Transverse colon (tissue), 4 donors: ENCODE measurements at regions not wholly inside any gene's neighbourhood (a gene's known extent, or its start where the extent isn't known, plus 50 kb on each side); places are given as distances from the start of the nearest gene placed in this dataset.

Experiments
- DNase-seq: peaks from one replicate; pipeline ENCODE4 v3.0.0-alpha.2; 2019
- H3K27ac ChIP-seq, 4 donors: fragments of 200-600 bp; sonication (generic); 2 replicates each; pipeline ENCODE4 v1.5.1; 2016 to 2018; ENCODE audit warnings: inconsistent platforms in 4 of 4
- H3K27me3 ChIP-seq: fragments of 200-600 bp; sonication (generic); 2 replicates; pipeline ENCODE4 v1.5.1; 2017; ENCODE audit warnings: inconsistent platforms
- H3K36me3 ChIP-seq, 4 donors: fragments of 200-600 bp; sonication (generic); 2 replicates each; pipeline ENCODE4 v1.5.1; 2017 to 2019; ENCODE audit warnings: inconsistent platforms in 4 of 4
- H3K4me1 ChIP-seq, 4 donors: fragments of 200-600 bp; sonication (generic); 2 replicates each; pipeline ENCODE4 v1.5.1; 2017 to 2020; ENCODE audit warnings: inconsistent platforms in 4 of 4
- H3K4me3 ChIP-seq, 4 donors: fragments of 200-600 bp; sonication (generic); 1 replicate in 1 of 4; 2 replicates in 3 of 4; pipeline versions ENCODE4 v1.5.1 to v1.6.1; 2017 to 2019; ENCODE audit warnings: inconsistent platforms in 4 of 4
- H3K9me3 ChIP-seq, 2 donors: fragments of 200-600 bp; sonication (generic); 2 replicates each; pipeline ENCODE4 v1.5.1; 2017 to 2019; ENCODE audit warnings: inconsistent platforms in 2 of 2
- EP300 ChIP-seq: sonication (generic); formaldehyde crosslinking; IDR thresholded peaks from one replicate; pipeline ENCODE4 v1.6.1; 2017; ENCODE audit warnings: antibody characterized with exemption, low read depth
- POLR2A ChIP-seq: fragments of 450-650 bp; IDR thresholded peaks from one replicate; pipeline ENCODE4 v1.6.1; 2016; ENCODE audit warnings: antibody characterized with exemption, mild to moderate bottlenecking, moderate library complexity
- POLR2AphosphoS5 ChIP-seq, 3 donors: sonication (generic); formaldehyde crosslinking; IDR thresholded peaks; one replicate each; pipeline ENCODE4 v1.6.1; 2016; ENCODE audit warnings: antibody characterized with exemption in 3 of 3
- WGBS, 2 donors: methylation state at CpG; one replicate each; pipeline ENCODE4 v1.1.5; 2018; ENCODE audit warnings: low coverage in 1 of 2; 5-methylcytosine and 5-hydroxymethylcytosine counted together
- in situ Hi-C, 4 donors: fragments of 200-750 bp; cut with MboI; loops; one replicate each; pipeline versions ENCODE4 v1.15.0 to v1.15.1; 2017; ENCODE audit warnings: low sequenced_read_pairs in 3 of 4, low pct_ligation_motif_present in 1 of 4, low pct_unique_long_range_greater_than_20kb in 1 of 4
- intact Hi-C: fragments of 100-400 bp; cut with DNase I; formaldehyde crosslinking; loops from one replicate; pipeline ENCODE4 v1.15.1; 2023; ENCODE audit warnings: low total_unique reads
- TF ChIP-seq, protein P1 (sequence below), 5 experiments: fragments of 200-600 bp in 3 of 5; fragments of 450-650 bp in 2 of 5; sonication (generic) in 3 of 5; IDR thresholded peaks; 1 replicate in 2 of 5; 2 replicates in 3 of 5; pipeline ENCODE4 v1.5.1; 2016 to 2017; ENCODE audit warnings: antibody characterized with exemption in 5 of 5, inconsistent platforms in 3 of 5, mild to moderate bottlenecking in 2 of 5, moderate library complexity in 1 of 5

DNA sequence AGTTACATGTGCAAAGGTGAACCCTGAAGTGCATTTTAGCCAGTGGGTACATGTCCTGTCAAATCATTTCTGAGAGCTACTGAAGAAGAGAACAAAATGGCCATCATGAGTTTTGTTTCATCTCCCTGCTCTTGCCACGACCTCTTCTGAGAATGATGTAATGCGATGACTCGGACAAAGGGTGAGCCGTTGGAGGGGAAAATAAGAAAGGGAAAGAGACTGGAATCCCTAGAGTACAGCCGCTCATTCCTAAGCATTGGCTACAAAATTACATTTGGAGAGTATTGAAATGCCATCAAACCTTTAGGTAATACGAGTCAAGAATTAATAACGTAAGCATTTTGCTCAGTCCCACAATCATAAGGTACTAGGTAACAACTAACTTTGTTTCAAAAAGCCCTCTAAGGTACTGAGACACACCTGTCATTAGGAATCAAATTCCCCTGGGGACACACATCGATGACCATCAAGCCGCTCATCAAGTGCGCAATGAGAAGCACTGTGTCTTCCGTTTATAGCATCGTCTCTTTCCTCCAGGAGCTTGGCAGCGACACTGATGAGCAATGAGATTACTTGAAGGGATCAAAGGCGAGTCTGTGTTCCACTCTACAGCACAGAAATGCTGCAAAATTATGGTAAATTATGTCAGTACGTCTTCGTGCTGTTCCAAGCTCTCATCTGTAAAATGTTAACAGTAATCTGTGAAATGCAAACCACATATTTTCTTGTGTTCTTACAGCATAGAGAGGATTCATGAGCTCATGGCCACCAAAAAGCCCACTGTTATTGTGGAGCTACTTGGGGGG, 97.3 kb upstream of the PIEZO2 start:
- no peak overlapping the region for H3K27ac ChIP-seq
- in situ Hi-C loops = no loop called here
- intact Hi-C loops = no loop called here

DNA sequence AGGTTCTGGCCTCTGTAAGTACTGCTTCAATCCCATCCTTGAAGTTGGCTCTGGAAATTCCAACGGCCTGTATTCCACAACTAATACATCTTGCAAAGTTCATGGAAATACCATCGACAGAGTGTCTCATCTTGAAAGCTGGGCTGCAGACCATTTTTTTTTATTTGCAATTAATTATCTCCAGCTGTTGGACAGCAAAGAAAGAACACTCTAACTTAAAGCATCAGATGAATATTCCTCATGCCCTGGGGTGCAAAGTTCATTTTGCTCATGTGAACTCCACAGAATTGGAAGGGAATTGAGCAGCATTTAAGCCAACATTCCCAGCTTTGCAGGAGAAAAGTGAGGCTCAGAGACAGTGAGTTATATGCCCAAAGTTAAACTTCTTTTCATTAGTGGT, 96.5 kb upstream of the PIEZO2 start:
- Histone ChIP-seq H3K4me3 (no peak overlapping the region), H3K36me3 (no peaks in the 10 kb centered on the region), H3K27ac (no peak overlapping the region), H3K4me1 (no peaks in the 10 kb centered on the region), H3K9me3 (peaks cover 0 to 3% of the 10 kb centered on the region in 2 donors), H3K27me3 (no peaks in the 10 kb centered on the region)
- DNase-seq = no peak
- intact Hi-C loops (no loop called here), in situ Hi-C loops (no loop called here)
- WGBS, 2 donors = 29 to 85% methylated on average over 1 to 2 of the region's 2 CpGs
- TF ChIP-seq, protein P1, sequence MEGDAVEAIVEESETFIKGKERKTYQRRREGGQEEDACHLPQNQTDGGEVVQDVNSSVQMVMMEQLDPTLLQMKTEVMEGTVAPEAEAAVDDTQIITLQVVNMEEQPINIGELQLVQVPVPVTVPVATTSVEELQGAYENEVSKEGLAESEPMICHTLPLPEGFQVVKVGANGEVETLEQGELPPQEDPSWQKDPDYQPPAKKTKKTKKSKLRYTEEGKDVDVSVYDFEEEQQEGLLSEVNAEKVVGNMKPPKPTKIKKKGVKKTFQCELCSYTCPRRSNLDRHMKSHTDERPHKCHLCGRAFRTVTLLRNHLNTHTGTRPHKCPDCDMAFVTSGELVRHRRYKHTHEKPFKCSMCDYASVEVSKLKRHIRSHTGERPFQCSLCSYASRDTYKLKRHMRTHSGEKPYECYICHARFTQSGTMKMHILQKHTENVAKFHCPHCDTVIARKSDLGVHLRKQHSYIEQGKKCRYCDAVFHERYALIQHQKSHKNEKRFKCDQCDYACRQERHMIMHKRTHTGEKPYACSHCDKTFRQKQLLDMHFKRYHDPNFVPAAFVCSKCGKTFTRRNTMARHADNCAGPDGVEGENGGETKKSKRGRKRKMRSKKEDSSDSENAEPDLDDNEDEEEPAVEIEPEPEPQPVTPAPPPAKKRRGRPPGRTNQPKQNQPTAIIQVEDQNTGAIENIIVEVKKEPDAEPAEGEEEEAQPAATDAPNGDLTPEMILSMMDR (IDR thresholded peaks at IDR 0.05) = no peak
- TF ChIP-seq EP300 (no peak), POLR2AphosphoS5 (IDR thresholded peaks at IDR 0.05) (no peak), POLR2A (no peak)

More for the DNA sequence above, 97.3 kb upstream of the PIEZO2 start:
- WGBS, 2 donors = 82 to 86% methylated on average over 16 of the region's 16 CpGs
- Histone ChIP-seq H3K36me3 (no peaks in the 10 kb centered on the region), H3K27me3 (no peaks in the 10 kb centered on the region), H3K4me1 (no peaks in the 10 kb centered on the region), H3K4me3 (no peak overlapping the region), H3K9me3 (peaks cover 0 to 3% of the 10 kb centered on the region in 2 donors)
- TF ChIP-seq, protein P1 (IDR thresholded peaks at IDR 0.05) = no peak
- TF ChIP-seq POLR2AphosphoS5 (IDR thresholded peaks at IDR 0.05) (no peak), EP300 (no peak), POLR2A (no peak)
- no peak for DNase-seq

DNA sequence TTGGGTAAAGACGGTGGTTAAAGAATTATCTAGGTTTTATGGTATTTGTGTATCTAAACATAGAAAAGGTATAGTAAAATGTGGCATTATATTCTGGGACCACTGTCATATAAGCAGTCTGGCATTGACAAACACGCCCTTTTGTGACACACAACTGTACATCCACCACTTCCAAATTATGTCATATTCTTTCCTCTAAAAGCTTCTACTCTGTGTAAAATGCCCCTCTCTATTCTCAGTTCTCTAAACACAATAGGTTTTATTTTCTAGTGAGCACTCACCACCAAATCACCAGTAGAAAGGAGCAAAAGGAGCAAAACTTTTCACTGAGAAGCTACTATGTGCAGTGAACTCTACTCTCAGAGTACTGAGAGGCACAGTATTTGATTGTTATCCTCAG, 88.1 kb upstream of the PIEZO2 start:
- DNase-seq = no peak
- Histone ChIP-seq H3K36me3 (no peaks in the 10 kb centered on the region), H3K27me3 (no peaks in the 10 kb centered on the region), H3K4me3 (no peak overlapping the region), H3K27ac (no peak overlapping the region), H3K4me1 (no peaks in the 10 kb centered on the region), H3K9me3 (peaks cover 0 to 3% of the 10 kb centered on the region in 2 donors)
- intact Hi-C loops (no loop called here), in situ Hi-C loops (no loop called here)
- 85 to 86% methylated on average over 2 of the region's 2 CpGs for WGBS, 2 donors
- TF ChIP-seq EP300 (no peak), POLR2AphosphoS5 (IDR thresholded peaks at IDR 0.05) (no peak), POLR2A (no peak)
- TF ChIP-seq, protein P1 (IDR thresholded peaks at IDR 0.05) = no peak

DNA sequence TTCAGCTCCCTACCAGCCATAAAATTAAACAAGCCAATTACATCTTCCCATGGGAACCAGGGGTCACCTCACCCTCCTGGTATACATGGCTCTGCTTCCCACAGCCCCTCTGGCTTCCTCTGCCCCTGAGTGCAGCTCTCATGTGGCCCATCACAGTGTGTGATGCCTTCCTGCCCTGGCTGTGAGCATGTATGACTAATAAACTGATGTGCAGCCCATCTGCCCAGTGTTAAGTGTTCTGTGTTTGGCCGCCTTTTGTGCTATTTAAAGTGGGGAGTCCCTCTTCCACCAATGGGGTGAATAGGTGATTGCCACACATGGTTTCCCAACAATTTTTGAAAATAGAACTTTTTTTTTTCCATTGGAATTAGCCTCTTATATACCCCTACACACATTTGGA, 87.7 kb upstream of the PIEZO2 start:
- Histone ChIP-seq H3K27me3 (no peaks in the 10 kb centered on the region), H3K36me3 (no peaks in the 10 kb centered on the region), H3K27ac (no peak overlapping the region), H3K9me3 (peaks cover 0 to 3% of the 10 kb centered on the region in 2 donors), H3K4me3 (no peak overlapping the region), H3K4me1 (no peaks in the 10 kb centered on the region)
- intact Hi-C loops (no loop called here), in situ Hi-C loops (no loop called here)
- no peak for DNase-seq
- 50 to 76% methylated on average over 1 of the region's 1 CpG for WGBS, 2 donors
- no peak for TF ChIP-seq POLR2A
- TF ChIP-seq, protein P1 (IDR thresholded peaks at IDR 0.05) = no peak
- TF ChIP-seq EP300 = no peak
- no peak for TF ChIP-seq POLR2AphosphoS5 (IDR thresholded peaks at IDR 0.05)
